HCT116 (cell line): ENCODE measurements at regions not wholly inside any gene's neighbourhood (a gene's known extent, or its start where the extent isn't known, plus 50 kb on each side); places are given as distances from the start of the nearest gene placed in this dataset.

Experiments used
- ATAC-seq: fragments of 200-7000 bp; cut with Tn5 transposase; 2 replicates; pipeline ENCODE4 v1.9.1; 2020; ENCODE audit warnings: mild to moderate bottlenecking, moderate library complexity
- BruUV-seq: library from RNA; stranded (reverse); fragments of 400-500 nt; replicated peaks from 2 replicates; lab custom pipeline; 2021; lab: Mats Ljungman, UMichigan
- CTCF ChIA-PET: fragments of 300-600 bp; sonication (Branson Sonifier 250); formaldehyde crosslinking; loops from one replicate; lab custom pipeline; 2021; ENCODE audit warnings: antibody characterized with exemption; lab: Charles Lee
- POLR2A ChIA-PET: fragments of 300-600, 350-600 bp; sonication (Branson Sonifier 250); formaldehyde crosslinking; loops from one replicate; lab custom pipeline; 2021; ENCODE audit warnings: antibody characterized with exemption; lab: Charles Lee
- RAD21 ChIA-PET, 2 experiments: fragments of 300-600 bp; sonication (Branson Sonifier 250); formaldehyde crosslinking; loops; one replicate each; lab custom pipeline; 2023; ENCODE audit warnings: low total read pairs in 2 of 2; ENCODE audit not compliant: uncharacterized antibody in 2 of 2, unreplicated experiment in 2 of 2, low non-redundant PET in 1 of 2; lab: Charles Lee
- DNase-seq: peaks from one replicate; pipeline ENCODE4 v3.0.0-alpha.2; 2010; ENCODE audit warnings: low read depth, low spot score
- H2AFZ ChIP-seq: fragments of 200-600 bp; shearing (Covaris generic), sonication (generic); 2 replicates; pipeline ENCODE4 v1.6.1; 2017; ENCODE audit warnings: low read depth, mixed run types, mixed read lengths, antibody characterized with exemption, low read length; ENCODE audit not compliant: poor library complexity, severe bottlenecking
- H3K27ac ChIP-seq: 2 replicates; pipeline ENCODE4 v1.5.1; 2012; ENCODE audit warnings: low read depth, low read length
- H3K27me3 ChIP-seq: fragments of 200-600 bp; sonication (generic); 2 replicates; pipeline ENCODE4 v1.6.1; 2016; ENCODE audit warnings: mixed run types, low read length, mixed read lengths; ENCODE audit not compliant: insufficient read depth
- H3K36me3 ChIP-seq, 2 experiments: fragments of 200-500 bp in 1 of 2; fragments of 200-600 bp in 1 of 2; sonication (Bioruptor generic) in 1 of 2; sonication (generic) in 1 of 2; 2 replicates each; pipeline versions ENCODE4 v1.5.1 to v1.6.1; 2014 to 2016; ENCODE audit warnings: low read length in 2 of 2, inconsistent platforms in 1 of 2, mixed read lengths in 1 of 2, mixed run types in 1 of 2; ENCODE audit not compliant: insufficient read depth in 2 of 2, control insufficient read depth in 1 of 2
- H3K4me1 ChIP-seq, 2 experiments: fragments of 200-600 bp in 1 of 2; sonication (generic) in 1 of 2; 2 replicates each; pipeline versions ENCODE4 v1.5.1 to v1.6.1; 2012 to 2017; ENCODE audit warnings: low read length in 2 of 2, inconsistent platforms in 1 of 2, mild to moderate bottlenecking in 1 of 2, mixed read lengths in 1 of 2, mixed run types in 1 of 2, moderate library complexity in 1 of 2; ENCODE audit not compliant: insufficient read depth in 2 of 2, control insufficient read depth in 1 of 2
- H3K4me2 ChIP-seq: fragments of 200-600 bp; sonication (generic); 2 replicates; pipeline ENCODE4 v1.6.1; 2017; ENCODE audit warnings: mixed run types, low read length, mixed read lengths
- H3K4me3 ChIP-seq, 2 experiments: fragments of 200-600 bp in 1 of 2; sonication (generic) in 1 of 2; replicated peaks in 1 of 2; 2 replicates each; pipeline ENCODE4 v1.5.1; 2011 to 2016; ENCODE audit warnings: low read length in 2 of 2, control low read depth in 1 of 2, low read depth in 1 of 2, mild to moderate bottlenecking in 1 of 2, mixed read lengths in 1 of 2, mixed run types in 1 of 2
- H3K79me2 ChIP-seq: fragments of 200-600 bp; sonication (generic); 2 replicates; pipeline ENCODE4 v1.6.1; 2017; ENCODE audit warnings: mild to moderate bottlenecking, mixed run types, low read length, moderate library complexity, mixed read lengths; ENCODE audit not compliant: insufficient read depth
- H3K9ac ChIP-seq: fragments of 200-600 bp; sonication (generic); 2 replicates; pipeline ENCODE4 v1.6.1; 2016; ENCODE audit warnings: low read length, mixed read lengths
- H3K9me2 ChIP-seq: fragments of 200-600 bp; sonication (generic), shearing (Covaris generic); 2 replicates; pipeline ENCODE4 v1.6.1; 2017; ENCODE audit warnings: mixed run types, mild to moderate bottlenecking, moderate library complexity; ENCODE audit not compliant: insufficient read depth
- H3K9me3 ChIP-seq, 2 experiments: fragments of 200-500 bp in 1 of 2; fragments of 200-600 bp in 1 of 2; sonication (Bioruptor generic) in 1 of 2; sonication (generic) in 1 of 2; 2 replicates each; pipeline ENCODE4 v1.6.1; 2014 to 2017; ENCODE audit warnings: low read length in 2 of 2, mixed read lengths in 2 of 2, inconsistent platforms in 1 of 2, low read depth in 1 of 2, mild to moderate bottlenecking in 1 of 2, mixed run types in 1 of 2, moderate library complexity in 1 of 2; ENCODE audit not compliant: control insufficient read depth in 1 of 2, insufficient read depth in 1 of 2
- H4K20me1 ChIP-seq: fragments of 200-600 bp; sonication (generic), shearing (Covaris generic); 2 replicates; pipeline ENCODE4 v1.6.1; 2017; ENCODE audit warnings: mixed run types, mild to moderate bottlenecking, moderate library complexity; ENCODE audit not compliant: insufficient read depth
- CBX3 ChIP-seq: IDR thresholded peaks from 2 replicates; pipeline ENCODE4 v1.6.1; 2012; ENCODE audit warnings: low read depth
- EZH2 ChIP-seq: fragments of 200-600 bp; sonication (generic); IDR thresholded peaks from 2 replicates; pipeline ENCODE4 v1.6.1; 2017; ENCODE audit warnings: antibody characterized with exemption, mixed run types
- JUND ChIP-seq: IDR thresholded peaks from 2 replicates; pipeline ENCODE4 v1.6.1; 2012
- REST ChIP-seq: IDR thresholded peaks from 2 replicates; pipeline ENCODE4 v1.6.1; 2012; ENCODE audit warnings: low read depth
- SP1 ChIP-seq: IDR thresholded peaks from 2 replicates; pipeline ENCODE4 v1.6.1; 2012; ENCODE audit warnings: low read depth
- ZFX ChIP-seq: fragments of 450-650 bp; IDR thresholded peaks from 2 replicates; pipeline ENCODE4 v1.6.1; 2017
- intact Hi-C: fragments of 100-400 bp; cut with micrococcal nuclease; formaldehyde crosslinking; loops from 2 replicates; pipeline ENCODE4 v1.10.0; 2022

- no peaks in the 10 kb centered on the region for H3K9me3 ChIP-seq
- no peaks in the 10 kb centered on the region for H3K79me2 ChIP-seq
- ChIA-PET CTCF (no interaction called here), POLR2A (no interaction called here), RAD21 (no interaction called here)
- no peak for TF ChIP-seq EZH2
- no peak for TF ChIP-seq ZFX
- TF ChIP-seq SP1 = no peak
- TF ChIP-seq CBX3 = no peak
- TF ChIP-seq REST = no peak
- no peak for TF ChIP-seq JUND
- no peaks in the 10 kb centered on the region for H3K9me2 ChIP-seq
- BruUV-seq = no TSS peak
- ATAC-seq = no peak
- DNase-seq = no peak
- H3K4me2 ChIP-seq = no peak overlapping the region
- peaks cover 7% of the 10 kb centered on the region for H3K27me3 ChIP-seq
- no peaks in the 10 kb centered on the region for H4K20me1 ChIP-seq
- H3K4me1 ChIP-seq = no peaks in the 10 kb centered on the region
- H3K36me3 ChIP-seq = no peaks in the 10 kb centered on the region
- no peak overlapping the region for H3K9ac ChIP-seq
- no peak overlapping the region for H3K4me3 ChIP-seq
- no peak overlapping the region for H3K27ac ChIP-seq
- intact Hi-C loops = no loop called here
- no peak overlapping the region for H2AFZ ChIP-seq
Measured at GRCh38 chr2:65939687-65940086, 495.2 kb upstream of the MEIS1 start.
